GM12878 (cell line): ENCODE measurements at regions not wholly inside any gene's neighbourhood (a gene's known extent, or its start where the extent isn't known, plus 50 kb on each side); places are given as distances from the start of the nearest gene placed in this dataset.

Source experiments
- ATAC-seq: fragments of 200-7000 bp; cut with Tn5 transposase; 3 replicates; pipeline ENCODE4 v1.9.1; 2020; ENCODE audit warnings: mild to moderate bottlenecking, moderate library complexity
- BruUV-seq: library from RNA; stranded (reverse); fragments of 400-500 nt; replicated peaks from 2 replicates; lab custom pipeline; 2021; lab: Mats Ljungman, UMichigan
- CTCF ChIA-PET: fragments of 300-600 bp; sonication (Branson Sonifier 250); formaldehyde crosslinking; extraction: SDS; loops from one replicate; lab custom pipeline; 2021; ENCODE audit warnings: inconsistent platforms; lab: Yijun Ruan, JAX
- POLR2A ChIA-PET: fragments of 350-600 bp; formaldehyde crosslinking; extraction: SDS; loops from one replicate; lab custom pipeline; 2021; ENCODE audit warnings: inconsistent platforms; lab: Charles Lee
- RAD21 ChIA-PET: fragments of 300-600 bp; sonication (Branson Sonifier 250); formaldehyde crosslinking; loops from one replicate; lab custom pipeline; 2023; ENCODE audit warnings: antibody characterized with exemption; ENCODE audit not compliant: unreplicated experiment; lab: Charles Lee
- SMC1A ChIA-PET: fragments of 300-600 bp; sonication (Branson Sonifier 250); formaldehyde crosslinking; loops from one replicate; lab custom pipeline; 2023; ENCODE audit not compliant: unreplicated experiment, uncharacterized antibody; lab: Charles Lee
- DNase-seq: peaks from one replicate; pipeline ENCODE4 v3.0.0-alpha.2; 2011; ENCODE audit warnings: low read depth, low spot score
- FAIRE-seq: peaks from 3 replicates; lab custom pipeline; 2011; peaks lifted over from hg19 to GRCh38; lab: Jason Lieb, UNC
- H2AFZ ChIP-seq: 2 replicates; pipeline ENCODE4 v1.6.0; 2011; ENCODE audit warnings: low read depth, low read length, control low read depth; ENCODE audit not compliant: control insufficient read depth
- H3K27ac ChIP-seq: 2 replicates; pipeline ENCODE4 v1.5.1; 2011; ENCODE audit warnings: control low read depth; ENCODE audit not compliant: control insufficient read depth, insufficient read depth
- H3K27me3 ChIP-seq, 2 experiments: replicated peaks in 1 of 2; 2 replicates each; pipeline versions ENCODE4 v1.6.0 to v1.6.1; 2011; ENCODE audit warnings: low read length in 1 of 2; ENCODE audit not compliant: control insufficient read depth in 2 of 2, insufficient read depth in 2 of 2
- H3K36me3 ChIP-seq, 2 experiments: 2 replicates each; pipeline ENCODE4 v1.5.1; 2011; ENCODE audit warnings: low read length in 1 of 2; ENCODE audit not compliant: control insufficient read depth in 2 of 2, insufficient read depth in 2 of 2
- H3K4me1 ChIP-seq: 2 replicates; pipeline ENCODE4 v1.6.1; 2011; ENCODE audit warnings: mild to moderate bottlenecking, low read length, moderate library complexity, mixed read lengths; ENCODE audit not compliant: control insufficient read depth, insufficient read depth
- H3K4me2 ChIP-seq: 2 replicates; pipeline ENCODE4 v1.6.0; 2011; ENCODE audit warnings: control low read depth; ENCODE audit not compliant: control insufficient read depth, insufficient read depth
- H3K4me3 ChIP-seq: fragments of 200-600 bp; sonication (generic); 2 replicates; pipeline ENCODE4 v1.5.1; 2016
- H3K79me2 ChIP-seq: 2 replicates; pipeline ENCODE4 v1.6.0; 2011; ENCODE audit warnings: low read length; ENCODE audit not compliant: control insufficient read depth, insufficient read depth
- H3K9ac ChIP-seq: 2 replicates; pipeline ENCODE4 v1.8.0; 2011; ENCODE audit warnings: low read length, control low read depth, mixed read lengths; ENCODE audit not compliant: control insufficient read depth, insufficient read depth
- H3K9me3 ChIP-seq: replicated peaks from 3 replicates; pipeline ENCODE4 v1.5.1; 2011; ENCODE audit warnings: mild to moderate bottlenecking, low read length; ENCODE audit not compliant: control insufficient read depth, insufficient read depth
- H4K20me1 ChIP-seq: 2 replicates; pipeline ENCODE4 v1.6.0; 2011; ENCODE audit not compliant: control insufficient read depth, insufficient read depth
- BMI1 ChIP-seq: fragments of 450-650 bp; IDR thresholded peaks from 2 replicates; pipeline ENCODE4 v1.6.1; 2016; ENCODE audit warnings: mild to moderate bottlenecking, moderate library complexity, borderline replicate concordance
- CBX5 ChIP-seq: sonication (generic); IDR thresholded peaks from 2 replicates; pipeline ENCODE4 v1.6.1; 2016; ENCODE audit warnings: low read depth, moderate library complexity, mild to moderate bottlenecking, inconsistent platforms
- CHD2 ChIP-seq: IDR thresholded peaks from 2 replicates; pipeline ENCODE4 v1.6.1; 2011; ENCODE audit warnings: low read depth, low read length, improper control_type of control experiment, borderline replicate concordance
- DPF2 ChIP-seq: fragments of 450-650 bp; IDR thresholded peaks from 2 replicates; pipeline ENCODE4 v1.6.1; 2017; ENCODE audit warnings: mild to moderate bottlenecking
- EGR1 ChIP-seq, 2 experiments: IDR thresholded peaks; 1 replicate in 1 of 2; 2 replicates in 1 of 2; pipeline ENCODE4 v1.6.1; 2011 to 2012; ENCODE audit warnings: low read depth in 2 of 2, low read length in 2 of 2, borderline replicate concordance in 1 of 2, mild to moderate bottlenecking in 1 of 2, moderate library complexity in 1 of 2
- ESRRA ChIP-seq: IDR thresholded peaks from 2 replicates; pipeline ENCODE4 v1.6.1; 2012; ENCODE audit warnings: mild to moderate bottlenecking, low read length, improper control_type of control experiment
- ETV6 ChIP-seq, 2 experiments: fragments of 450-650 bp in 1 of 2; IDR thresholded peaks in 1 of 2; conservative IDR thresholded peaks in 1 of 2; 2 replicates each; pipeline ENCODE4 v1.6.1; 2014; ENCODE audit warnings: antibody characterized with exemption in 1 of 2, borderline replicate concordance in 1 of 2, low read depth in 1 of 2, mild to moderate bottlenecking in 1 of 2, moderate library complexity in 1 of 2
- MXI1 ChIP-seq: fragments of 150-350 bp; IDR thresholded peaks from 2 replicates; pipeline ENCODE4 v1.6.1; 2011; ENCODE audit warnings: low read depth, mild to moderate bottlenecking, inconsistent platforms, low read length, improper control_type of control experiment
- NFYA ChIP-seq: IDR thresholded peaks from 2 replicates; pipeline ENCODE4 v1.6.1; 2011; ENCODE audit warnings: low read depth, mild to moderate bottlenecking, low read length, improper control_type of control experiment, borderline replicate concordance
- RUNX3 ChIP-seq: IDR thresholded peaks from 2 replicates; pipeline ENCODE4 v1.6.1; 2012; ENCODE audit warnings: low read length, inconsistent platforms
- SMARCA5 ChIP-seq: fragments of 450-650 bp; IDR thresholded peaks from 2 replicates; pipeline ENCODE4 v1.6.1; 2017; ENCODE audit warnings: mild to moderate bottlenecking
- ZNF217 ChIP-seq: fragments of 450-650 bp; IDR thresholded peaks from 2 replicates; pipeline ENCODE4 v1.6.1; 2017; ENCODE audit warnings: antibody characterized with exemption, mild to moderate bottlenecking
- ZZZ3 ChIP-seq: IDR thresholded peaks from 2 replicates; pipeline ENCODE4 v1.6.1; 2011; ENCODE audit warnings: low read depth; ENCODE audit not compliant: control insufficient read depth, insufficient read length
- WGBS: methylation state at CpG from one replicate; pipeline ENCODE4 v1.1.6; 2016; ENCODE audit warnings: low lambda C conversion rate; ENCODE audit not compliant: insufficient replicate concordance, insufficient coverage; ENCODE audit errors: missing lambda C conversion rate; 5-methylcytosine and 5-hydroxymethylcytosine counted together
- in situ Hi-C: fragments of 300-500 bp; cut with MboI; formaldehyde crosslinking; loops from 9 replicates; pipeline ENCODE4 v1.14.3; 2018; ENCODE audit warnings: mixed read lengths
- intact Hi-C: fragments of 100-400 bp; cut with micrococcal nuclease; formaldehyde crosslinking; loops from one replicate; pipeline ENCODE4 v1.14.2; 2022; ENCODE audit not compliant: unreplicated experiment
- TF ChIP-seq, protein P1 (sequence below): fragments of 450-650 bp; IDR thresholded peaks from 2 replicates; pipeline ENCODE4 v1.6.1; 2017; ENCODE audit warnings: mild to moderate bottlenecking

DNA sequence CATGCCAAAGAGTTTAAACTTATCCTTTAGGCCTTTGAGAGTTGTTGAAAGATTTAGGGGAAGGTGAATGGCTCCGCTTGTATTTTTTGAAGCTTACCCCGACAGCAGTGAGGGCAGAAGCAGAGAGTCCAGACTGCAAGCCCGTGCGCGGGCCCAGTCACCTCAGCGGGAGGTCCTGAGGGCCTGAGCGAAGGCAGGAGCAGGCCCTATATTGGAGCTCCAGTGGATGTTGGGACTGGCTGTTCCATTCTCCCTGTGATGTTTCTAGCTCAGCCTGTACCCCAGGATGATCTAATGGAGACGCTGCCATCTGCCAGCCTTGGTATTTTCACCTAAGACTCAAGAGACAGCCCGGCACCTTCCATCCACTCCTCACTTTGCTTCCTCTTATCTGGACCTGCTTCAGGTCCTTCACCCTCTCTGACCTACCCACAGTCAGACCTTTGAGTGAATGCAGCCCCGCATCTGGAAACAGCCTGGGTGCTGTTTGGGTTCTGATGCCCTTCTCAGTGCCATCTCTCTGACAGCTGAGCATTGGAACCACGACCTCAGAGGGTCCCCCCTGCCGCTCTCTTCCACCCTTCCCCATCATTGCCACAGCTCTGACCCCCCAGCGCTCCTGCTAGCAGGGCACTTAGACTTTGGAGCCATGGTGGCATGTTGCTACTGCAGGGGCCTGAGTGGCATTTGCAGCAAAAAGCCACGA is 628.2 kb upstream of the CADM1 start:
- TF ChIP-seq, protein P1, sequence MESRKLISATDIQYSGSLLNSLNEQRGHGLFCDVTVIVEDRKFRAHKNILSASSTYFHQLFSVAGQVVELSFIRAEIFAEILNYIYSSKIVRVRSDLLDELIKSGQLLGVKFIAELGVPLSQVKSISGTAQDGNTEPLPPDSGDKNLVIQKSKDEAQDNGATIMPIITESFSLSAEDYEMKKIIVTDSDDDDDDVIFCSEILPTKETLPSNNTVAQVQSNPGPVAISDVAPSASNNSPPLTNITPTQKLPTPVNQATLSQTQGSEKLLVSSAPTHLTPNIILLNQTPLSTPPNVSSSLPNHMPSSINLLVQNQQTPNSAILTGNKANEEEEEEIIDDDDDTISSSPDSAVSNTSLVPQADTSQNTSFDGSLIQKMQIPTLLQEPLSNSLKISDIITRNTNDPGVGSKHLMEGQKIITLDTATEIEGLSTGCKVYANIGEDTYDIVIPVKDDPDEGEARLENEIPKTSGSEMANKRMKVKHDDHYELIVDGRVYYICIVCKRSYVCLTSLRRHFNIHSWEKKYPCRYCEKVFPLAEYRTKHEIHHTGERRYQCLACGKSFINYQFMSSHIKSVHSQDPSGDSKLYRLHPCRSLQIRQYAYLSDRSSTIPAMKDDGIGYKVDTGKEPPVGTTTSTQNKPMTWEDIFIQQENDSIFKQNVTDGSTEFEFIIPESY: no peak
- no peak for TF ChIP-seq ZNF217
- no peak for TF ChIP-seq BMI1
- TF ChIP-seq ESRRA: no peak
- TF ChIP-seq ETV6 (conservative IDR thresholded peaks at IDR 0.05 in 1 of 2, IDR thresholded peaks at IDR 0.05 in 1 of 2; ENCODE audit: borderline replicate concordance in 1 of 2, low read depth in 1 of 2): no peak
- TF ChIP-seq SMARCA5: no peak
- no peak for TF ChIP-seq ZZZ3
- TF ChIP-seq RUNX3: no peak
- TF ChIP-seq NFYA: no peak
- no peak for TF ChIP-seq EGR1 (IDR thresholded peaks at IDR 0.05; ENCODE audit: borderline replicate concordance in 1 of 2, low read depth in 2 of 2, low read length in 2 of 2)
- TF ChIP-seq MXI1: no peak
- no peak for TF ChIP-seq CHD2
- TF ChIP-seq CBX5: no peak
- TF ChIP-seq DPF2: no peak
- ATAC-seq (no peak), DNase-seq (no peak), FAIRE-seq (no peak)
- no peaks in the 10 kb centered on the region for H3K79me2 ChIP-seq
- no TSS peak for BruUV-seq
- POLR2A ChIA-PET: no interaction called here
- H3K36me3 ChIP-seq: no peaks in the 10 kb centered on the region
- H4K20me1 ChIP-seq: no peaks in the 10 kb centered on the region
- H3K4me2 ChIP-seq: no peak overlapping the region
- no peak overlapping the region for H3K27ac ChIP-seq
- RAD21 ChIA-PET: no interaction called here
- intact Hi-C loops: loop anchor here (5.0 kb wide), 1 partner anchor 60 kb away; no protein-coding TSS in a partner anchor
- no peak overlapping the region for H3K9ac ChIP-seq
- no peak overlapping the region for H2AFZ ChIP-seq
- SMC1A ChIA-PET: no interaction called here
- H3K4me1 ChIP-seq: no peaks in the 10 kb centered on the region
- H3K4me3 ChIP-seq: no peak overlapping the region
- CTCF ChIA-PET: interaction anchor here (1.4 kb wide), 1 partner anchor 262 kb away, joined by 3 read pairs; no protein-coding TSS in a partner anchor
- WGBS: 46% methylated on average over 14 of the region's 14 CpGs
- in situ Hi-C loops: no loop called here
- no peaks in the 10 kb centered on the region; a peak in 1 of 4 replicates for H3K27me3 ChIP-seq
- H3K9me3 ChIP-seq: no peaks in the 10 kb centered on the region
